ENCODE measurements at regions not wholly inside any gene's neighbourhood (a gene's known extent, or its start where the extent isn't known, plus 50 kb on each side); places are given as distances from the start of the nearest gene placed in this dataset.

GRCh38 chr15:46764851-46765250, 952.5 kb upstream of the SEMA6D start (continued):
- no peak for TF ChIP-seq ZSCAN18 (CRISPR knock-in tag; IDR thresholded peaks at IDR 0.05)
- no peak for TF ChIP-seq TEAD1 (CRISPR knock-in tag; IDR thresholded peaks at IDR 0.05)
- TF ChIP-seq, protein P1, sequence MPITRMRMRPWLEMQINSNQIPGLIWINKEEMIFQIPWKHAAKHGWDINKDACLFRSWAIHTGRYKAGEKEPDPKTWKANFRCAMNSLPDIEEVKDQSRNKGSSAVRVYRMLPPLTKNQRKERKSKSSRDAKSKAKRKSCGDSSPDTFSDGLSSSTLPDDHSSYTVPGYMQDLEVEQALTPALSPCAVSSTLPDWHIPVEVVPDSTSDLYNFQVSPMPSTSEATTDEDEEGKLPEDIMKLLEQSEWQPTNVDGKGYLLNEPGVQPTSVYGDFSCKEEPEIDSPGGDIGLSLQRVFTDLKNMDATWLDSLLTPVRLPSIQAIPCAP (CRISPR knock-in tag; IDR thresholded peaks at IDR 0.05) = no peak
- TF ChIP-seq, protein P2, sequence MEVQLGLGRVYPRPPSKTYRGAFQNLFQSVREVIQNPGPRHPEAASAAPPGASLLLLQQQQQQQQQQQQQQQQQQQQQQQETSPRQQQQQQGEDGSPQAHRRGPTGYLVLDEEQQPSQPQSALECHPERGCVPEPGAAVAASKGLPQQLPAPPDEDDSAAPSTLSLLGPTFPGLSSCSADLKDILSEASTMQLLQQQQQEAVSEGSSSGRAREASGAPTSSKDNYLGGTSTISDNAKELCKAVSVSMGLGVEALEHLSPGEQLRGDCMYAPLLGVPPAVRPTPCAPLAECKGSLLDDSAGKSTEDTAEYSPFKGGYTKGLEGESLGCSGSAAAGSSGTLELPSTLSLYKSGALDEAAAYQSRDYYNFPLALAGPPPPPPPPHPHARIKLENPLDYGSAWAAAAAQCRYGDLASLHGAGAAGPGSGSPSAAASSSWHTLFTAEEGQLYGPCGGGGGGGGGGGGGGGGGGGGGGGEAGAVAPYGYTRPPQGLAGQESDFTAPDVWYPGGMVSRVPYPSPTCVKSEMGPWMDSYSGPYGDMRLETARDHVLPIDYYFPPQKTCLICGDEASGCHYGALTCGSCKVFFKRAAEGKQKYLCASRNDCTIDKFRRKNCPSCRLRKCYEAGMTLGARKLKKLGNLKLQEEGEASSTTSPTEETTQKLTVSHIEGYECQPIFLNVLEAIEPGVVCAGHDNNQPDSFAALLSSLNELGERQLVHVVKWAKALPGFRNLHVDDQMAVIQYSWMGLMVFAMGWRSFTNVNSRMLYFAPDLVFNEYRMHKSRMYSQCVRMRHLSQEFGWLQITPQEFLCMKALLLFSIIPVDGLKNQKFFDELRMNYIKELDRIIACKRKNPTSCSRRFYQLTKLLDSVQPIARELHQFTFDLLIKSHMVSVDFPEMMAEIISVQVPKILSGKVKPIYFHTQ (CRISPR knock-in tag; IDR thresholded peaks at IDR 0.05) = no peak
- no peak for TF ChIP-seq CREB1 (CRISPR knock-in tag; IDR thresholded peaks at IDR 0.05)
- TF ChIP-seq JAZF1 (CRISPR knock-in tag; IDR thresholded peaks at IDR 0.05) = no peak
- no peak for TF ChIP-seq MYBL2 (CRISPR knock-in tag; IDR thresholded peaks at IDR 0.05)
- TF ChIP-seq TP53 (CRISPR knock-in tag; IDR thresholded peaks at IDR 0.05) = no peak
- TF ChIP-seq GABPB1 (CRISPR knock-in tag; IDR thresholded peaks at IDR 0.05) = no peak
- no peak for TF ChIP-seq TCF7 (CRISPR knock-in tag; IDR thresholded peaks at IDR 0.05; ENCODE audit: low read depth)
- TF ChIP-seq, protein P3, sequence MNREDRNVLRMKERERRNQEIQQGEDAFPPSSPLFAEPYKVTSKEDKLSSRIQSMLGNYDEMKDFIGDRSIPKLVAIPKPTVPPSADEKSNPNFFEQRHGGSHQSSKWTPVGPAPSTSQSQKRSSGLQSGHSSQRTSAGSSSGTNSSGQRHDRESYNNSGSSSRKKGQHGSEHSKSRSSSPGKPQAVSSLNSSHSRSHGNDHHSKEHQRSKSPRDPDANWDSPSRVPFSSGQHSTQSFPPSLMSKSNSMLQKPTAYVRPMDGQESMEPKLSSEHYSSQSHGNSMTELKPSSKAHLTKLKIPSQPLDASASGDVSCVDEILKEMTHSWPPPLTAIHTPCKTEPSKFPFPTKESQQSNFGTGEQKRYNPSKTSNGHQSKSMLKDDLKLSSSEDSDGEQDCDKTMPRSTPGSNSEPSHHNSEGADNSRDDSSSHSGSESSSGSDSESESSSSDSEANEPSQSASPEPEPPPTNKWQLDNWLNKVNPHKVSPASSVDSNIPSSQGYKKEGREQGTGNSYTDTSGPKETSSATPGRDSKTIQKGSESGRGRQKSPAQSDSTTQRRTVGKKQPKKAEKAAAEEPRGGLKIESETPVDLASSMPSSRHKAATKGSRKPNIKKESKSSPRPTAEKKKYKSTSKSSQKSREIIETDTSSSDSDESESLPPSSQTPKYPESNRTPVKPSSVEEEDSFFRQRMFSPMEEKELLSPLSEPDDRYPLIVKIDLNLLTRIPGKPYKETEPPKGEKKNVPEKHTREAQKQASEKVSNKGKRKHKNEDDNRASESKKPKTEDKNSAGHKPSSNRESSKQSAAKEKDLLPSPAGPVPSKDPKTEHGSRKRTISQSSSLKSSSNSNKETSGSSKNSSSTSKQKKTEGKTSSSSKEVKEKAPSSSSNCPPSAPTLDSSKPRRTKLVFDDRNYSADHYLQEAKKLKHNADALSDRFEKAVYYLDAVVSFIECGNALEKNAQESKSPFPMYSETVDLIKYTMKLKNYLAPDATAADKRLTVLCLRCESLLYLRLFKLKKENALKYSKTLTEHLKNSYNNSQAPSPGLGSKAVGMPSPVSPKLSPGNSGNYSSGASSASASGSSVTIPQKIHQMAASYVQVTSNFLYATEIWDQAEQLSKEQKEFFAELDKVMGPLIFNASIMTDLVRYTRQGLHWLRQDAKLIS (CRISPR knock-in tag; IDR thresholded peaks at IDR 0.05; ENCODE audit: borderline replicate concordance) = no peak

- no peak for TF ChIP-seq NFATC4 (CRISPR knock-in tag; IDR thresholded peaks at IDR 0.05)
- TF ChIP-seq, protein P4, sequence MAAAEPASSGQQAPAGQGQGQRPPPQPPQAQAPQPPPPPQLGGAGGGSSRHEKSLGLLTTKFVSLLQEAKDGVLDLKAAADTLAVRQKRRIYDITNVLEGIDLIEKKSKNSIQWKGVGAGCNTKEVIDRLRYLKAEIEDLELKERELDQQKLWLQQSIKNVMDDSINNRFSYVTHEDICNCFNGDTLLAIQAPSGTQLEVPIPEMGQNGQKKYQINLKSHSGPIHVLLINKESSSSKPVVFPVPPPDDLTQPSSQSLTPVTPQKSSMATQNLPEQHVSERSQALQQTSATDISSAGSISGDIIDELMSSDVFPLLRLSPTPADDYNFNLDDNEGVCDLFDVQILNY (CRISPR knock-in tag; IDR thresholded peaks at IDR 0.05) = no peak
- TF ChIP-seq, protein P5, sequence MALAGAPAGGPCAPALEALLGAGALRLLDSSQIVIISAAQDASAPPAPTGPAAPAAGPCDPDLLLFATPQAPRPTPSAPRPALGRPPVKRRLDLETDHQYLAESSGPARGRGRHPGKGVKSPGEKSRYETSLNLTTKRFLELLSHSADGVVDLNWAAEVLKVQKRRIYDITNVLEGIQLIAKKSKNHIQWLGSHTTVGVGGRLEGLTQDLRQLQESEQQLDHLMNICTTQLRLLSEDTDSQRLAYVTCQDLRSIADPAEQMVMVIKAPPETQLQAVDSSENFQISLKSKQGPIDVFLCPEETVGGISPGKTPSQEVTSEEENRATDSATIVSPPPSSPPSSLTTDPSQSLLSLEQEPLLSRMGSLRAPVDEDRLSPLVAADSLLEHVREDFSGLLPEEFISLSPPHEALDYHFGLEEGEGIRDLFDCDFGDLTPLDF (CRISPR knock-in tag; IDR thresholded peaks at IDR 0.05) = no peak
- ATAC-seq = no peak
- Mint-ChIP-seq H3K4me1 (no peaks in the 10 kb centered on the region), H3K9me3 (peaks cover 42% of the 10 kb centered on the region), H3K4me3 (no peak overlapping the region), H3K36me3 (peaks cover 30% of the 10 kb centered on the region), H3K27ac (no peak overlapping the region), H3K27me3 (ENCODE audit: low read depth) (no peaks in the 10 kb centered on the region)
- CTCF ChIA-PET = no interaction called here
- POLR2A ChIA-PET = no interaction called here
- DNase-seq (ENCODE audit: low spot score) = no peak
Observed at GRCh38 chr15:46766021-46766420, 951.3 kb upstream of the SEMA6D start.

Data from WTC11 (cell line).